ENCODE measurements at regions not wholly inside any gene's neighbourhood (a gene's known extent, or its start where the extent isn't known, plus 50 kb on each side); places are given as distances from the start of the nearest gene placed in this dataset.
"Not testable (repeated sequence)": the region's sequence is repeated elsewhere in the genome, so short reads cannot be mapped to it uniquely, and the experiment has no call there.

GRCh38 chrX:13955975-13956374, 73.7 kb downstream of the GEMIN8 start:
- DNase-seq (ENCODE audit: low read depth in 2 of 2): no peak

- no peak for DNase-seq (ENCODE audit: low read depth in 2 of 2)
These were observed 74.5 kb downstream of the GEMIN8 start for GRCh38 chrX:13955095-13955647.

- DNase-seq (ENCODE audit: low read depth in 2 of 2): no peak
These were observed 77.1 kb downstream of the GEMIN8 start for GRCh38 chrX:13952581-13952980.

GRCh38 chrX:13946223-13946622, 83.5 kb downstream of the GEMIN8 start:
- not testable (repeated sequence) for DNase-seq (ENCODE audit: low read depth in 2 of 2)

- not testable (repeated sequence) for DNase-seq (ENCODE audit: low read depth in 2 of 2)
These were observed 83.9 kb downstream of the GEMIN8 start for GRCh38 chrX:13945787-13946186.

- DNase-seq (ENCODE audit: low read depth in 2 of 2): no peak
These were observed 89.0 kb downstream of the GEMIN8 start for GRCh38 chrX:13940671-13941070.

GRCh38 chrX:13939741-13940597, 89.7 kb downstream of the GEMIN8 start:
- no peak for DNase-seq (ENCODE audit: low read depth in 2 of 2)

- DNase-seq (ENCODE audit: low read depth in 2 of 2): no peak
These were observed 90.7 kb downstream of the GEMIN8 start for GRCh38 chrX:13938829-13939530.

- DNase-seq (ENCODE audit: low read depth in 2 of 2): no peak
These were observed 91.5 kb downstream of the GEMIN8 start for GRCh38 chrX:13938051-13938828.

- DNase-seq (ENCODE audit: low read depth in 2 of 2): peak in 1 of 2 experiments; percentile 2
These were observed 92.2 kb downstream of the GEMIN8 start for GRCh38 chrX:13937370-13938050.

GRCh38 chrX:13936521-13937225, 93.0 kb downstream of the GEMIN8 start:
- no peak for DNase-seq (ENCODE audit: low read depth in 2 of 2)

GRCh38 chrX:13934731-13935130, 95.0 kb downstream of the GEMIN8 start:
- no peak for DNase-seq (ENCODE audit: low read depth in 2 of 2)

- DNase-seq (ENCODE audit: low read depth in 2 of 2): no peak
These were observed 95.8 kb downstream of the GEMIN8 start for GRCh38 chrX:13933851-13934250.

GRCh38 chrX:13933352-13933751, 96.3 kb downstream of the GEMIN8 start:
- DNase-seq (ENCODE audit: low read depth in 2 of 2): no peak

GRCh38 chrX:13932416-13932815, 97.3 kb downstream of the GEMIN8 start:
- no peak for DNase-seq (ENCODE audit: low read depth in 2 of 2)

GRCh38 chrX:13927175-13927574, 102.5 kb downstream of the GEMIN8 start:
- DNase-seq (ENCODE audit: low read depth in 2 of 2): no peak

GRCh38 chrX:13923845-13924244, 105.8 kb downstream of the GEMIN8 start:
- DNase-seq (ENCODE audit: low read depth in 2 of 2): no peak

GRCh38 chrX:13923289-13923688, 106.4 kb upstream of the GPM6B start:
- no peak for DNase-seq (ENCODE audit: low read depth in 2 of 2)

GRCh38 chrX:13917507-13917906, 100.6 kb upstream of the GPM6B start:
- DNase-seq (ENCODE audit: low read depth in 2 of 2): no peak

GRCh38 chrX:13911586-13911985, 94.7 kb upstream of the GPM6B start:
- no peak for DNase-seq (ENCODE audit: low read depth in 2 of 2)

- DNase-seq (ENCODE audit: low read depth in 2 of 2): no peak
These were observed 89.2 kb upstream of the GPM6B start for GRCh38 chrX:13906093-13906492.
